Lower leg skin (tissue), 4 donors: ENCODE measurements at regions not wholly inside any gene's neighbourhood (a gene's known extent, or its start where the extent isn't known, plus 50 kb on each side); places are given as distances from the start of the nearest gene placed in this dataset.
"Not testable (repeated sequence)": the region's sequence is repeated elsewhere in the genome, so short reads cannot be mapped to it uniquely, and the experiment has no call there.

ENCODE experiments used
- DNase-seq, 2 donors: peaks; one replicate each; pipeline ENCODE4 v3.0.0-alpha.2; 2019; ENCODE audit warnings: low spot score in 2 of 2
- H3K4me3 ChIP-seq: fragments of 200-600 bp; sonication (generic); 2 replicates; pipeline ENCODE4 v1.5.1; 2017; ENCODE audit warnings: mild to moderate bottlenecking, low read depth; ENCODE audit not compliant: poor library complexity, severe bottlenecking
- POLR2A ChIP-seq, 2 donors: fragments of 450-650 bp; IDR thresholded peaks; one replicate each; pipeline ENCODE4 v1.6.1; 2016 to 2017; ENCODE audit warnings: antibody characterized with exemption in 2 of 2, mild to moderate bottlenecking in 1 of 2, moderate library complexity in 1 of 2
- WGBS, 2 donors: methylation state at CpG; one replicate each; pipeline ENCODE4 v1.1.5; 2018; 5-methylcytosine and 5-hydroxymethylcytosine counted together
- intact Hi-C: fragments of 100-400 bp; cut with DNase I; formaldehyde crosslinking; loops from one replicate; pipeline ENCODE4 v1.15.0; 2023; ENCODE audit warnings: low total_unique reads
- TF ChIP-seq, protein P1 (sequence below), 3 donors: fragments of 450-650 bp; IDR thresholded peaks; one replicate each; pipeline ENCODE4 v1.5.1; 2016; ENCODE audit warnings: antibody characterized with exemption in 3 of 3, mild to moderate bottlenecking in 3 of 3, moderate library complexity in 2 of 3

DNA sequence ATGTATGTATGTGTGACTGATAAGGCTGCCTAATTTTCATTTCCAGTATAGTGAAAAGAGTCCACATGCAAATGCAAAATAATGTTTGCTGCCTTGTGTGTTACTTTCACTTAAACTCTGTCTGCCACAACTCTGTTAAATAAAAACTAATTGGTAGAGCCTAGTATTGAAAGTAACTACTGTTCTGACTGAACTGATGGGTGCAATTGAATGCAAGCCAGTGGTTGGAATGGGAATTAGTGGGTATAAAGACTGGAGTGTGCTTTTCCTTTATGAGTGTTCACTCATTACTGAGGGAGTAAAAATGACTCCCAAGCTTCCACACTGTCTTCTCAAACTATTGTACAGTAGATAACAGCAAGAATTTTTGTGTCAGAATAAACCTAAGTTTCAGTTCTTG is 571.0 kb downstream of the TMTC2 start:
- H3K4me3 ChIP-seq, result no peak overlapping the region
- TF ChIP-seq, protein P1, sequence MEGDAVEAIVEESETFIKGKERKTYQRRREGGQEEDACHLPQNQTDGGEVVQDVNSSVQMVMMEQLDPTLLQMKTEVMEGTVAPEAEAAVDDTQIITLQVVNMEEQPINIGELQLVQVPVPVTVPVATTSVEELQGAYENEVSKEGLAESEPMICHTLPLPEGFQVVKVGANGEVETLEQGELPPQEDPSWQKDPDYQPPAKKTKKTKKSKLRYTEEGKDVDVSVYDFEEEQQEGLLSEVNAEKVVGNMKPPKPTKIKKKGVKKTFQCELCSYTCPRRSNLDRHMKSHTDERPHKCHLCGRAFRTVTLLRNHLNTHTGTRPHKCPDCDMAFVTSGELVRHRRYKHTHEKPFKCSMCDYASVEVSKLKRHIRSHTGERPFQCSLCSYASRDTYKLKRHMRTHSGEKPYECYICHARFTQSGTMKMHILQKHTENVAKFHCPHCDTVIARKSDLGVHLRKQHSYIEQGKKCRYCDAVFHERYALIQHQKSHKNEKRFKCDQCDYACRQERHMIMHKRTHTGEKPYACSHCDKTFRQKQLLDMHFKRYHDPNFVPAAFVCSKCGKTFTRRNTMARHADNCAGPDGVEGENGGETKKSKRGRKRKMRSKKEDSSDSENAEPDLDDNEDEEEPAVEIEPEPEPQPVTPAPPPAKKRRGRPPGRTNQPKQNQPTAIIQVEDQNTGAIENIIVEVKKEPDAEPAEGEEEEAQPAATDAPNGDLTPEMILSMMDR (IDR thresholded peaks at IDR 0.05), result no peak
- TF ChIP-seq POLR2A (IDR thresholded peaks at IDR 0.05), result no peak
- intact Hi-C loops, result no loop called here
- no peak for DNase-seq

DNA sequence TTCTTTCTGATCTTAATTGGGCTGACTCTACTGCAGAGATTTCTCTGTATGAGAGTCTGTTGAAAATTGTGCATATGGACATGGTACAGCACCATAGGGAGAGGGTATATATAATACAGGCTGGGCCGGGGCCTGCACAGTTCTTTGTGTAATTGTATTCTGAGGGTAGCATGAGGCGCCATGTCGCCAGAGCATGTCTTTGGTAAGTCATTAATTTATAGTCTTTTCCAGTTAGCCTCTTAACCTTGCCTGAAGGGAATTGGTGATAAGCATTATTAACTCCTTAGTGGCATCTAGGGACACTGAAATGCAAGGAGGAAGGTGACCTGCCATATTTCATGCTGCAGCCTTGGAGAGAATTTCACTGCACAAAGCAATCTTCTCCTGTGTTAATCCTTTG is 569.9 kb downstream of the TMTC2 start:
- 78 to 87% methylated on average over 3 of the region's 3 CpGs for WGBS, 2 donors
- no peak for TF ChIP-seq POLR2A (IDR thresholded peaks at IDR 0.05)
- TF ChIP-seq, protein P1 (IDR thresholded peaks at IDR 0.05), result no peak
- no peak overlapping the region for H3K4me3 ChIP-seq
- no peak for DNase-seq
- intact Hi-C loops, result no loop called here

DNA sequence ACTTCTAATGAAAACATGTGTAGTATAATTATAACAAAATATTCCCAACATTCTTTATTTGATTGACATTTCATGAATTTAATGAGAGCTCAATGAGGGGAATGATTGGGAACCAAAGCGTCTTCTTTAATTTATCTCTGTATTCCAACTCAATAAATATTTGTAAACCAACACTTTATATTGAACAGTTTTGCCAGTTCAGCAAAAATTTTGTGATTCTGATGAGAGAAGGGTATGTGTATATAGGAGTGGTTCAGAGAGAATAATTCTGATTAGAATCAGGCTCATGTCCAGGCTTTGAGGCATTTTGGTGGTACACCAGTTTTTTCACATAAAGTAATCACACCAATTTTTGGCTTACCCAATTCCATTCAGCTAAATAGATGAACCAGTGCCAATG is 564.2 kb downstream of the TMTC2 start:
- intact Hi-C loops, result no loop called here
- TF ChIP-seq, protein P1 (IDR thresholded peaks at IDR 0.05), result no peak
- no peak for TF ChIP-seq POLR2A (IDR thresholded peaks at IDR 0.05)
- WGBS, 2 donors, result 80% methylated on average over 1 of the region's 1 CpG
- DNase-seq, result no peak
- no peak overlapping the region for H3K4me3 ChIP-seq

DNA sequence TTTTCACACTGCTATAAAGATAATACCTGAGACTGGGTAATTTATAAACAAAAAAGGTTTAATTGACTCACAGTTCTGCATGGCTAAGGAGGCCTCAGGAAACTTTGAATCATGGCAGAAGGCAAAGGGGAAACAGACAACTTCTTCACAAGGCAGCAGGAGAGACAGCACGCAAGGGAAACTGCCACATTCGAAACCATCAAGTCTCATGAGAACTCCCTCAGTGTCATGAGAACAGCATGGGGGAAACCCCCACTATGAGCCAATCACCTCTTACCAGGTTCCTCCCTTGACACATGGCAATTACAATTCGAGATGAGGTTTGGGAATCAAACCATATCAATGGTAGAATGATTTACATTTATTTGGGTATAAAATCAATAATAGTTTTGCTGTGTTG is 558.5 kb downstream of the TMTC2 start:
- H3K4me3 ChIP-seq, result no peak overlapping the region
- 83 to 87% methylated on average over 3 of the region's 3 CpGs for WGBS, 2 donors
- intact Hi-C loops, result no loop called here
- no peak for TF ChIP-seq POLR2A (IDR thresholded peaks at IDR 0.05)
- no peak for DNase-seq

DNA sequence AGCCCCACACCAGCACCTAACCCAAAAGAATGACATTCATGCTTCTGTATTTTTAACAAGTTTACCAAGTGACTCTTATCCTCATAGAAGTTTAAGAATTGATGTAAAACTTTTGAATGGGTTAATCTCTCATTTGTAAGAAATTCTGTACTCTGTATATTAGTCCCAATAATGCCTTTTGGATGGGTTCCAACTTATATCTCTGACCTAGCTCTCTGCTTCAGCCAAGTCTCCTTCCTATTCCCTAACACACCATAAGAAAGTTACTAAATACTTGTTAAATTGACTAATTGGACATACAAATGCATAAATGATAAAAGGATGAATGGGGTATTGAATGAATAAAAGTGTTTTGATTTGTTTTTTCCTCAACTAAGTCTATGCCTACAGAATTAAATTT is 557.3 kb downstream of the TMTC2 start:
- intact Hi-C loops, result no loop called here
- H3K4me3 ChIP-seq, result no peak overlapping the region
- no peak for DNase-seq
- TF ChIP-seq, protein P1 (IDR thresholded peaks at IDR 0.05), result no peak
- TF ChIP-seq POLR2A (IDR thresholded peaks at IDR 0.05), result no peak

DNA sequence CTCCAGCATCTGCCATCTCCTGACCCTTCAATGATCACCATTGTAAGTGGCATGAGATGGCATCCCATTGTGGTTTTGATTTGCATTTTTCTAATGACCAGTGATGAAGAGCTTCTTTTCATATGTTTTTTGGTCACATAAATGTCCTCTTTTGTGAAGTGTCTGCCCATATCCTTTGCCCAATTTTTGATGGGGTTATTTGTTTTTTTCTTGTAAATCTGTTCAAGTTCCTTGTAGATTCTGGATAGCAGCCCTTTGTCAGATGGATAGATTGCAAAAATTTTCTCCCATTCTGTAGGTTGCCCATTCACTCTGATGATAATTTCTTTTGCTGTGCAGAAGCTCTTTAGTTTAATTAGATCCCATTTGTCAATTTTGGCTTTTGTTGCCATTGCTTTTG is 547.3 kb downstream of the TMTC2 start:
- DNase-seq, H3K4me3 ChIP-seq, intact Hi-C loops: not testable (repeated sequence)

DNA sequence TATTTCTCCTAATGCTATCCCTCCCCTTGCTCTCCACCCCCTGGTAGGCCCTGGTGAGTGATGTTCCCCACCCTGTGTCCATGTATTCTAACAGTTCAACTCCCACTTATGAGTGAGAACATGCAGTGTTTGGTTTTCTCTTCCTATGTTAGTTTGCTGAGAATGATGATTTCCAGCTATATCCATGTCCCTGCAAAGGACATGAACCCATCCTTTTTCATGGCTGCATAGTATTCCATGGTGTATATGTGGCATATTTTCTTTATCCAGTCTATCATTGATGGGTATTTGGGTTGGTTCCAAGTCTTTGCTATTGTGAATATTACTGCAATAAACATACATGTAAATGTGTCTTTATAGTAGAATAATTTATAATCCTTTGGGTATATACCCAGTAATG is 540.3 kb downstream of the TMTC2 start:
- intact Hi-C loops, DNase-seq, H3K4me3 ChIP-seq: not testable (repeated sequence)

DNA sequence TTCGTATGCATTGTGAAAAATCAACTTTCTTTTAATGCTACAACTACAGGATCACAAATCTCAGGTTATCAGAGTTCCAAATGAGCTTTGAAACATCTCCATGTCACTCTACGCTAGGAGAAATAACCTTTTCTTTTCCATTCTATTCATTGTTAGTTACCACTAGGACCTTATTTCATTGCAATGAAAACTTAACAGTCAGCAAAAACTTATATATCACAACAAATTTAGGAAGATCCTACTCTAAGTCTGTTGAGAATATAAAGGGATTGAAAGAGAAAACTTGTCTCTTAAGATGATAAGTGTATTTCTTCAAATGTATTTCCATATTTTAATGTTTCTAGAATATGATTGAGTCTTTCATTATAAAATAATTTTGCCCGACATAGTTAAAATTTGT is 539.1 kb downstream of the TMTC2 start:
- TF ChIP-seq, protein P1 (IDR thresholded peaks at IDR 0.05), result no peak
- no peak for TF ChIP-seq POLR2A (IDR thresholded peaks at IDR 0.05)
- intact Hi-C loops, result no loop called here
- 94% methylated on average over 3 of the region's 3 CpGs for WGBS, 2 donors
- no peak for DNase-seq
- H3K4me3 ChIP-seq, result no peak overlapping the region
